Loucy (cell line): ENCODE measurements at regions not wholly inside any gene's neighbourhood (a gene's known extent, or its start where the extent isn't known, plus 50 kb on each side); places are given as distances from the start of the nearest gene placed in this dataset.
"Not testable (repeated sequence)": the region's sequence is repeated elsewhere in the genome, so short reads cannot be mapped to it uniquely, and the experiment has no call there.

ENCODE experiments used
- H2AFZ ChIP-seq: fragments of 200-600 bp; sonication (generic); 2 replicates; pipeline ENCODE4 v1.6.0; 2016; ENCODE audit warnings: antibody characterized with exemption, mild to moderate bottlenecking, low read length, moderate library complexity
- H3F3A ChIP-seq: fragments of 200-600 bp; 2 replicates; pipeline ENCODE4 v1.6.0; 2016; ENCODE audit warnings: antibody characterized with exemption, low read depth, mild to moderate bottlenecking
- H3K27me3 ChIP-seq: fragments of 200-600 bp; sonication (generic); 2 replicates; pipeline ENCODE4 v1.6.1; 2014; ENCODE audit warnings: low read length, mild to moderate bottlenecking; ENCODE audit not compliant: insufficient read depth, poor library complexity, severe bottlenecking
- H3K36me3 ChIP-seq: fragments of 200-600 bp; sonication (generic); 2 replicates; pipeline ENCODE4 v1.6.1; 2016; ENCODE audit warnings: low read length; ENCODE audit not compliant: insufficient read depth
- H3K4me1 ChIP-seq: fragments of 200-600 bp; sonication (generic); 2 replicates; pipeline ENCODE4 v1.5.1; 2014; ENCODE audit warnings: low read length, mild to moderate bottlenecking; ENCODE audit not compliant: insufficient read depth, poor library complexity, severe bottlenecking
- H3K4me2 ChIP-seq: fragments of 200-600 bp; sonication (generic); 2 replicates; pipeline ENCODE4 v1.6.0; 2014; ENCODE audit warnings: antibody characterized with exemption, low read length, low read depth, mild to moderate bottlenecking; ENCODE audit not compliant: poor library complexity, severe bottlenecking
- H3K4me3 ChIP-seq: fragments of 200-600 bp; sonication (generic); 2 replicates; pipeline ENCODE4 v1.5.1; 2014; ENCODE audit warnings: low read length, mild to moderate bottlenecking, mixed read lengths; ENCODE audit not compliant: poor library complexity, severe bottlenecking
- H3K79me2 ChIP-seq: fragments of 200-600 bp; sonication (generic); 2 replicates; pipeline ENCODE4 v1.6.1; 2014; ENCODE audit warnings: low read length; ENCODE audit not compliant: insufficient read depth
- H3K9ac ChIP-seq: fragments of 200-600 bp; sonication (generic); 2 replicates; pipeline ENCODE4 v1.6.0; 2014; ENCODE audit warnings: mild to moderate bottlenecking, low read depth, low read length, moderate library complexity; ENCODE audit not compliant: poor library complexity, severe bottlenecking
- H3K9me2 ChIP-seq: fragments of 200-600 bp; sonication (generic); replicated peaks from 2 replicates; pipeline ENCODE4 v1.6.1; 2016; ENCODE audit warnings: low read depth, low read length, mixed read lengths
- H3K9me3 ChIP-seq: fragments of 200-600 bp; sonication (generic); 2 replicates; pipeline ENCODE4 v1.6.1; 2014; ENCODE audit warnings: mild to moderate bottlenecking, antibody characterized with exemption, low read length, low read depth; ENCODE audit not compliant: insufficient read depth
- H4K20me1 ChIP-seq: fragments of 200-600 bp; sonication (generic); 2 replicates; pipeline ENCODE4 v1.6.0; 2014; ENCODE audit warnings: antibody characterized with exemption, low read length, mild to moderate bottlenecking; ENCODE audit not compliant: insufficient read depth, poor library complexity, severe bottlenecking
- EZH2phosphoT487 ChIP-seq: fragments of 200-600 bp; IDR thresholded peaks from 2 replicates; pipeline ENCODE4 v1.6.1; 2018; ENCODE audit warnings: antibody characterized with exemption, mild to moderate bottlenecking, moderate library complexity, borderline replicate concordance
- TF ChIP-seq, protein P1 (sequence below): fragments of 200-600 bp; sonication (generic); conservative IDR thresholded peaks from 2 replicates; pipeline ENCODE4 v1.5.1; 2014; ENCODE audit warnings: mild to moderate bottlenecking, antibody characterized with exemption, low read length

DNA sequence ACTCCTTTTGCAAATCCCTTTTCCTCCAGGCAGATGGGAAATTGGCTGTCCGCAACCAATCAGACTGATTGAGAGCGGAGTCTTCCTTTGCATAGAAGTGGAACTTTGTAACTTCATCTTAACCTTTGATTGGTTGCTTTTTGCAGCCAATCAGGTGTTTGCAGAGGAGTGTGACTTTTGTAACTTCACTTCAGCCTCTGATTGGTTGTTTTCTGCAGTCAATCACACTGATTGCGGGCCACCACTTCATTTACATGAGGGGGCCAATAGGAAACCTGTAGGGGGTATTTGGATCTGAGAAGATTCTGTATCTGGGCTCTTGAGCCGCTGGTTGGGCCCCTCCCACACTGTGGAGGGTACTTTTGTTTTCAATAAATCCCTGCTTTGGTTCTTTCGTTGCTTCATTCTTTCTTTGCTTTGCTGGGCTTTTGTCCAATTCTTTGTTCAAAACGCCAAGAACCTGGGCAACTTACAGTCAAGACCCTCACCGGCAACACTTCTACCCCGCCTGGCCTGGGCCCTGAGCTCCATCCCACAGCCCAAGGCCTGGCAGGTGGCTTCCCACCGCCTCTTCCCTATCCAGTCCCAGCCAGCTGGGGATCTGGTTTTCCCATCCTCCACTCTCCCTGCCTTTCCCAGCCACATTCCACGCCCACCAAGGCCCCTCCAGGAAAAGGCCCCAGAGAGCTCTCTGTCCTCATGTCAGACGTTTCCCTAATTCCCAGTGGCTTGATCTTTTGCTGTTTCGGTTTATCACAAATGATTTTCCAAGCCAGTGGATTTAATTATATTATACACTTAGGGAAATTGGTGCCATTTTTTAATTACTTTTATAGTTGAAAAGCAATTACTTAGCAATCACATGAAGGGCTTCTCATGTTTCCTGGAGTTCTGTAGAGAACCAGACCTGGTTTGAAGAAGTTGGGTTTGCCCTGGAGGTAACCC is 110.2 kb upstream of the STX18 start:
- no peak overlapping the region for H2AFZ ChIP-seq
- no peaks in the 10 kb centered on the region for H3K79me2 ChIP-seq
- no peak overlapping the region for H3K9ac ChIP-seq
- H3F3A ChIP-seq, result no peaks in the 10 kb centered on the region
- H3K4me3 ChIP-seq, result no peak overlapping the region
- H3K9me3 ChIP-seq, result no peaks in the 10 kb centered on the region
- no peaks in the 10 kb centered on the region for H3K36me3 ChIP-seq
- H3K4me1 ChIP-seq, result no peaks in the 10 kb centered on the region
- H4K20me1 ChIP-seq, result no peaks in the 10 kb centered on the region
- no peaks in the 10 kb centered on the region for H3K27me3 ChIP-seq
- no peaks in the 10 kb centered on the region for H3K9me2 ChIP-seq
- no peak overlapping the region for H3K4me2 ChIP-seq
- TF ChIP-seq, protein P1, sequence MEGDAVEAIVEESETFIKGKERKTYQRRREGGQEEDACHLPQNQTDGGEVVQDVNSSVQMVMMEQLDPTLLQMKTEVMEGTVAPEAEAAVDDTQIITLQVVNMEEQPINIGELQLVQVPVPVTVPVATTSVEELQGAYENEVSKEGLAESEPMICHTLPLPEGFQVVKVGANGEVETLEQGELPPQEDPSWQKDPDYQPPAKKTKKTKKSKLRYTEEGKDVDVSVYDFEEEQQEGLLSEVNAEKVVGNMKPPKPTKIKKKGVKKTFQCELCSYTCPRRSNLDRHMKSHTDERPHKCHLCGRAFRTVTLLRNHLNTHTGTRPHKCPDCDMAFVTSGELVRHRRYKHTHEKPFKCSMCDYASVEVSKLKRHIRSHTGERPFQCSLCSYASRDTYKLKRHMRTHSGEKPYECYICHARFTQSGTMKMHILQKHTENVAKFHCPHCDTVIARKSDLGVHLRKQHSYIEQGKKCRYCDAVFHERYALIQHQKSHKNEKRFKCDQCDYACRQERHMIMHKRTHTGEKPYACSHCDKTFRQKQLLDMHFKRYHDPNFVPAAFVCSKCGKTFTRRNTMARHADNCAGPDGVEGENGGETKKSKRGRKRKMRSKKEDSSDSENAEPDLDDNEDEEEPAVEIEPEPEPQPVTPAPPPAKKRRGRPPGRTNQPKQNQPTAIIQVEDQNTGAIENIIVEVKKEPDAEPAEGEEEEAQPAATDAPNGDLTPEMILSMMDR, result no peak
- no peak for TF ChIP-seq EZH2phosphoT487

DNA sequence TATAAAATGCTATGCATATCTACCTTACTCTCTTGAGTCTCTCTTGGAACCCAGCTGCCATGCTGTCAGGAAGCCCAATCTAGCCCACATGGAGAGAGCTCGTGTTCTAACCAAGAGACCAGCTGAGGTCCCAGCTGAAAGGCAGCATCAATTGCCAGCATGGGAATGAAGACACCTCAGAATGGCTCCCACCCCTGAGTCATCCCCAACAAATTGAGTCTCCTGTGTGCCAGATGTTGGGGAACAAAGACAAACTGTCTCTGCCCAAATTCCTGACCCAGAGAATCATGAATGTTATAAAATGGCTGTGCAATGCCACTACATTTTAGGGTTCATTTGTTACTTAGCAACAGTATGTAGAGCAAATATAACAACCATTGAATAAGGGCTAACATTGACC is 105.2 kb upstream of the STX18 start:
- TF ChIP-seq, protein P1, result no peak
- TF ChIP-seq EZH2phosphoT487, result no peak
- H4K20me1 ChIP-seq, result no peaks in the 10 kb centered on the region
- H3K27me3 ChIP-seq, result no peaks in the 10 kb centered on the region
- no peaks in the 10 kb centered on the region for H3F3A ChIP-seq
- no peak overlapping the region for H3K9ac ChIP-seq
- H3K9me2 ChIP-seq, result no peaks in the 10 kb centered on the region
- no peaks in the 10 kb centered on the region for H3K4me1 ChIP-seq
- H3K79me2 ChIP-seq, result no peaks in the 10 kb centered on the region
- no peak overlapping the region for H3K4me2 ChIP-seq
- H3K4me3 ChIP-seq, result no peak overlapping the region
- H3K36me3 ChIP-seq, result no peaks in the 10 kb centered on the region
- no peaks in the 10 kb centered on the region for H3K9me3 ChIP-seq
- no peak overlapping the region for H2AFZ ChIP-seq

DNA sequence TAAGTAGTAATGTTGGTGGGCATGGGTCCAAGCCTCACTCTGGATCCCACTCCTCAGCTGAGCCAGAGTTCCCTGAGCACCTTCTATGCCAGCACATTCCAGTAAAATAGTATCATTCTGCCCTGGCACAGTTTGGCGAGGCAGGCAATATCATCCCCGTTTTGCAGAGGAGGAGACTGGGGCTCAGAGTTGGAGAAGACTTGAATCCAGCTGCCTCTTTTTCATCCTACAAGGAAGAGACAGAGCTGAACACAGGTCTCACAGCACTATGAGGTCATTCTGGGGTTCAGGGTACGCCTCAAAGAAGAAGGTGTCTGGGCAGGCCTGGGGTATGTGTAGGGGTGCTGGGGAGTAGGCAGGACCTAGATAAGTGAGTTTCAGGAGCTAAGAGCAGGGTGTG is 103.9 kb upstream of the STX18 start:
- no peaks in the 10 kb centered on the region for H3K4me1 ChIP-seq
- H3K4me3 ChIP-seq, result no peak overlapping the region
- H4K20me1 ChIP-seq, result no peaks in the 10 kb centered on the region
- H3K9me3 ChIP-seq, result no peaks in the 10 kb centered on the region
- no peaks in the 10 kb centered on the region for H3F3A ChIP-seq
- no peak overlapping the region for H3K9ac ChIP-seq
- H3K36me3 ChIP-seq, result no peaks in the 10 kb centered on the region
- H3K79me2 ChIP-seq, result no peaks in the 10 kb centered on the region
- H3K4me2 ChIP-seq, result no peak overlapping the region
- TF ChIP-seq, protein P1, result no peak
- no peak for TF ChIP-seq EZH2phosphoT487
- H3K9me2 ChIP-seq, result no peaks in the 10 kb centered on the region
- H2AFZ ChIP-seq, result no peak overlapping the region
- H3K27me3 ChIP-seq, result no peaks in the 10 kb centered on the region

DNA sequence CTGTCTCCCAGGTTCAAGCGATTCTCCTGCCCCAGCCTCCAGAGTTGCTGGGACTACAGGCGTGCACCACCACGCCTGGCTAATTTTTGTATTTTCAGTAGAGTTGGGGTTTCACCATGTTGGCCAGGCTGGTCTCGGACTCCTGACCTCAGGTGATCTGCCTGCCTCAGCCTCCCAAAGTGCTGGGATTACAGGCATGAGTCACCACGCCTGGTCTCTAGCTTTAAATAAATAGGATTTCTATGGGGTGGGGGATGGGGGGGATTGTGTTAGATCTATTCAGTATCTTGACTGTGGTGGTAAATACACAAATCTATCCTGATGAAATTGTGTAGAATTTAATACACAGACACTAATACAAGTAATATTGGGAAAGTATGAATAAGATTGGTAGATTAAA is 102.4 kb upstream of the STX18 start:
- not testable (repeated sequence) for H3K9ac ChIP-seq, H3K4me1 ChIP-seq, H3F3A ChIP-seq, H4K20me1 ChIP-seq, H3K9me2 ChIP-seq, H3K4me3 ChIP-seq, H3K79me2 ChIP-seq, H3K36me3 ChIP-seq, H3K27me3 ChIP-seq, H3K9me3 ChIP-seq, H3K4me2 ChIP-seq, H2AFZ ChIP-seq

DNA sequence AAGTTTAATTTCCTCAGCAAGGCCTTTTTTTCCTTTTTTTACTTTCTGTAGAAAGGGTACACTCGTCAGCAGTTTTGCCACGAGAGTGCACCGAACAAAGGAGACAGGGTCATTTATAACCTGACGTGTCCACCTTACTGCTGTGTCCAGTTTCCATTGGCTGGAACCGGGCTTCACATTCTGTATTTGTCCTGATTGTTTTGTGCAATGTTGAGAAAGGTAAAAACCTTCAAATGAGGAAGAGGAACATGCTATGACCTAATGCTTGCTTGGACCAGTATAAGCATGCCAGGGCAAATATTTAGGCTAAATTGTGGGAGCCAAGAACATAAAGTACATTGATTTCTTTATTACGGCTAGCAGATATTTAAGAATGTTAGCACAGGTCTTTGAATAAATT is 101.9 kb upstream of the STX18 start:
- not testable (repeated sequence) for H3K27me3 ChIP-seq, H3K4me1 ChIP-seq, H3K79me2 ChIP-seq, H3K9me3 ChIP-seq, H3K4me2 ChIP-seq, H3K9me2 ChIP-seq, H4K20me1 ChIP-seq, H2AFZ ChIP-seq, H3K4me3 ChIP-seq, H3K36me3 ChIP-seq, H3F3A ChIP-seq, H3K9ac ChIP-seq
